ENCODE measurements at regions not wholly inside any gene's neighbourhood (a gene's known extent, or its start where the extent isn't known, plus 50 kb on each side); places are given as distances from the start of the nearest gene placed in this dataset.

GRCh38 chr5:126365446-126366198, 57.6 kb upstream of the GRAMD2B start:
- no peak for DNase-seq

GRCh38 chr5:126366199-126366560, 57.0 kb upstream of the GRAMD2B start:
- no peak for DNase-seq

- no peak for DNase-seq
Observed at GRCh38 chr5:126368239-126368812, 54.9 kb upstream of the GRAMD2B start.

- DNase-seq = no peak
Observed at GRCh38 chr5:126369083-126369482, 54.1 kb upstream of the GRAMD2B start.

- DNase-seq = no peak
Observed at GRCh38 chr5:126369995-126370731, 53.0 kb upstream of the GRAMD2B start.

GRCh38 chr5:126370796-126371718, 52.2 kb upstream of the GRAMD2B start:
- DNase-seq = no peak

GRCh38 chr5:126373375-126374108, 49.7 kb upstream of the GRAMD2B start:
- DNase-seq = no peak
